Astrocyte (in vitro differentiated cells and primary cell): ENCODE measurements at regions not wholly inside any gene's neighbourhood (a gene's known extent, or its start where the extent isn't known, plus 50 kb on each side); places are given as distances from the start of the nearest gene placed in this dataset.
"Not testable (repeated sequence)": the region's sequence is repeated elsewhere in the genome, so short reads cannot be mapped to it uniquely, and the experiment has no call there.

Experiments
- DNase-seq: peaks from one replicate; pipeline ENCODE4 v3.0.0-alpha.2; 2010; ENCODE audit warnings: low read depth
- FAIRE-seq: peaks from 2 replicates; lab custom pipeline; 2011; peaks lifted over from hg19 to GRCh38; lab: Jason Lieb, UNC
- H2AFZ ChIP-seq: 2 replicates; pipeline ENCODE4 v1.6.0; 2012; ENCODE audit warnings: low read depth, low read length, inconsistent platforms
- H3K27ac ChIP-seq: 2 replicates; pipeline ENCODE4 v1.5.1; 2011; ENCODE audit warnings: low read depth, low read length, inconsistent platforms
- H3K27me3 ChIP-seq: 2 replicates; pipeline ENCODE4 v1.6.0; 2011; ENCODE audit warnings: low read length, inconsistent platforms; ENCODE audit not compliant: insufficient read depth
- H3K36me3 ChIP-seq: 2 replicates; pipeline ENCODE4 v1.5.1; 2011; ENCODE audit warnings: low read length, inconsistent platforms; ENCODE audit not compliant: insufficient read depth
- H3K4me1 ChIP-seq: 2 replicates; pipeline ENCODE4 v1.5.1; 2011; ENCODE audit warnings: low read length, inconsistent platforms; ENCODE audit not compliant: insufficient read depth
- H3K4me2 ChIP-seq: 2 replicates; pipeline ENCODE4 v1.6.0; 2012; ENCODE audit warnings: low read length, inconsistent platforms
- H3K4me3 ChIP-seq: 2 replicates; pipeline ENCODE4 v1.5.1; 2011; ENCODE audit warnings: low read depth, mild to moderate bottlenecking, low read length, inconsistent platforms; ENCODE audit not compliant: insufficient read depth
- H3K79me2 ChIP-seq: 2 replicates; pipeline ENCODE4 v1.6.0; 2012; ENCODE audit warnings: mild to moderate bottlenecking, low read length, inconsistent platforms; ENCODE audit not compliant: insufficient read depth
- H3K9ac ChIP-seq: 2 replicates; pipeline ENCODE4 v1.6.0; 2012; ENCODE audit warnings: mild to moderate bottlenecking, low read length, inconsistent platforms
- H3K9me3 ChIP-seq: 2 replicates; pipeline ENCODE4 v1.5.1; 2012; ENCODE audit warnings: low read depth, mild to moderate bottlenecking, low read length, inconsistent platforms; ENCODE audit not compliant: insufficient read depth
- H4K20me1 ChIP-seq: 2 replicates; pipeline ENCODE4 v1.6.0; 2012; ENCODE audit warnings: low read length, inconsistent platforms; ENCODE audit not compliant: insufficient read depth
- H3K27ac Mint-ChIP-seq: one replicate; pipeline ENCODE4 v1.8.0; 2021; ENCODE audit warnings: mild to moderate bottlenecking, mixed read lengths; ENCODE audit not compliant: unreplicated experiment
- H3K27me3 Mint-ChIP-seq: one replicate; pipeline ENCODE4 v1.8.0; 2021; ENCODE audit warnings: low read depth, mixed read lengths; ENCODE audit not compliant: unreplicated experiment
- H3K36me3 Mint-ChIP-seq: one replicate; pipeline ENCODE4 v1.8.0; 2021; ENCODE audit warnings: low read depth, mixed read lengths; ENCODE audit not compliant: unreplicated experiment
- H3K4me1 Mint-ChIP-seq: one replicate; pipeline ENCODE4 v1.8.0; 2021; ENCODE audit warnings: low read depth, mixed read lengths; ENCODE audit not compliant: unreplicated experiment
- H3K4me3 Mint-ChIP-seq: one replicate; pipeline ENCODE4 v1.8.0; 2021; ENCODE audit warnings: mild to moderate bottlenecking, moderate library complexity, mixed read lengths; ENCODE audit not compliant: unreplicated experiment
- H3K9me3 Mint-ChIP-seq: one replicate; pipeline ENCODE4 v1.8.0; 2021; ENCODE audit warnings: mild to moderate bottlenecking, mixed read lengths; ENCODE audit not compliant: unreplicated experiment
- EZH2 ChIP-seq: IDR thresholded peaks from 2 replicates; pipeline ENCODE4 v1.6.1; 2012; ENCODE audit warnings: mild to moderate bottlenecking, low read length, inconsistent platforms; ENCODE audit not compliant: insufficient read depth
- TF ChIP-seq, protein P1 (sequence below): IDR thresholded peaks from 2 replicates; pipeline ENCODE4 v1.5.1; 2011; ENCODE audit warnings: low read depth, mild to moderate bottlenecking, inconsistent platforms, low read length, moderate library complexity; ENCODE audit not compliant: insufficient read depth

GRCh38 chr12:45518291-45519235 lies 210.9 kb upstream of the ARID2 start:
- H3K27ac ChIP-seq = no peak overlapping the region
- DNase-seq (no peak), FAIRE-seq (no peak)
- no peak overlapping the region for H3K4me2 ChIP-seq
- no peak overlapping the region for H3K27ac Mint-ChIP-seq
- no peak overlapping the region for H3K4me3 ChIP-seq
- H3K79me2 ChIP-seq = no peaks in the 10 kb centered on the region
- no peaks in the 10 kb centered on the region for H3K36me3 Mint-ChIP-seq
- no peaks in the 10 kb centered on the region for H3K27me3 ChIP-seq
- H3K9ac ChIP-seq = no peak overlapping the region
- no peaks in the 10 kb centered on the region for H3K4me1 Mint-ChIP-seq
- H3K27me3 Mint-ChIP-seq = no peaks in the 10 kb centered on the region
- H3K9me3 ChIP-seq = no peaks in the 10 kb centered on the region
- no peaks in the 10 kb centered on the region for H4K20me1 ChIP-seq
- no peak overlapping the region for H2AFZ ChIP-seq
- H3K9me3 Mint-ChIP-seq = peaks cover 7% of the 10 kb centered on the region
- TF ChIP-seq, protein P1, sequence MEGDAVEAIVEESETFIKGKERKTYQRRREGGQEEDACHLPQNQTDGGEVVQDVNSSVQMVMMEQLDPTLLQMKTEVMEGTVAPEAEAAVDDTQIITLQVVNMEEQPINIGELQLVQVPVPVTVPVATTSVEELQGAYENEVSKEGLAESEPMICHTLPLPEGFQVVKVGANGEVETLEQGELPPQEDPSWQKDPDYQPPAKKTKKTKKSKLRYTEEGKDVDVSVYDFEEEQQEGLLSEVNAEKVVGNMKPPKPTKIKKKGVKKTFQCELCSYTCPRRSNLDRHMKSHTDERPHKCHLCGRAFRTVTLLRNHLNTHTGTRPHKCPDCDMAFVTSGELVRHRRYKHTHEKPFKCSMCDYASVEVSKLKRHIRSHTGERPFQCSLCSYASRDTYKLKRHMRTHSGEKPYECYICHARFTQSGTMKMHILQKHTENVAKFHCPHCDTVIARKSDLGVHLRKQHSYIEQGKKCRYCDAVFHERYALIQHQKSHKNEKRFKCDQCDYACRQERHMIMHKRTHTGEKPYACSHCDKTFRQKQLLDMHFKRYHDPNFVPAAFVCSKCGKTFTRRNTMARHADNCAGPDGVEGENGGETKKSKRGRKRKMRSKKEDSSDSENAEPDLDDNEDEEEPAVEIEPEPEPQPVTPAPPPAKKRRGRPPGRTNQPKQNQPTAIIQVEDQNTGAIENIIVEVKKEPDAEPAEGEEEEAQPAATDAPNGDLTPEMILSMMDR = no peak
- TF ChIP-seq EZH2 = no peak
- H3K4me1 ChIP-seq = no peaks in the 10 kb centered on the region
- no peaks in the 10 kb centered on the region for H3K36me3 ChIP-seq
- H3K4me3 Mint-ChIP-seq = no peak overlapping the region

GRCh38 chr12:45522227-45522626 lies 207.3 kb upstream of the ARID2 start:
- peaks cover 9% of the 10 kb centered on the region for H3K9me3 Mint-ChIP-seq
- no peak overlapping the region for H3K27ac ChIP-seq
- H3K4me1 Mint-ChIP-seq = no peaks in the 10 kb centered on the region
- H2AFZ ChIP-seq = no peak overlapping the region
- no peaks in the 10 kb centered on the region for H3K27me3 ChIP-seq
- H3K4me2 ChIP-seq = no peak overlapping the region
- no peak overlapping the region for H3K4me3 Mint-ChIP-seq
- H3K27ac Mint-ChIP-seq = no peak overlapping the region
- H3K4me1 ChIP-seq = no peaks in the 10 kb centered on the region
- no peak for TF ChIP-seq EZH2
- no peaks in the 10 kb centered on the region for H3K27me3 Mint-ChIP-seq
- H3K79me2 ChIP-seq = no peaks in the 10 kb centered on the region
- H3K9me3 ChIP-seq = no peaks in the 10 kb centered on the region
- no peaks in the 10 kb centered on the region for H3K36me3 ChIP-seq
- no peak for DNase-seq
- H3K36me3 Mint-ChIP-seq = no peaks in the 10 kb centered on the region
- no peak overlapping the region for H3K4me3 ChIP-seq
- H4K20me1 ChIP-seq = no peaks in the 10 kb centered on the region
- FAIRE-seq = no peak
- no peak overlapping the region for H3K9ac ChIP-seq

GRCh38 chr12:45526823-45527222 lies 202.7 kb upstream of the ARID2 start:
- H3K9me3 ChIP-seq, H3K36me3 ChIP-seq, H3K4me1 ChIP-seq, H3K4me3 Mint-ChIP-seq, H3K36me3 Mint-ChIP-seq, H3K9me3 Mint-ChIP-seq, DNase-seq, H3K79me2 ChIP-seq, FAIRE-seq, H3K27ac ChIP-seq, H3K27me3 Mint-ChIP-seq, H3K27me3 ChIP-seq, H2AFZ ChIP-seq, H3K9ac ChIP-seq, H3K27ac Mint-ChIP-seq, H3K4me1 Mint-ChIP-seq, H3K4me3 ChIP-seq, H3K4me2 ChIP-seq, H4K20me1 ChIP-seq: not testable (repeated sequence)
